GM18873 (cell line): ENCODE measurements at regions not wholly inside any gene's neighbourhood (a gene's known extent, or its start where the extent isn't known, plus 50 kb on each side); places are given as distances from the start of the nearest gene placed in this dataset.

Experiments
- ATAC-seq: cut with Tn5 transposase; IDR thresholded peaks from one replicate; pipeline ENCODE4 v1.9.1; 2021; ENCODE audit warnings: mild to moderate bottlenecking, moderate library complexity, moderate number of reproducible peaks; ENCODE audit not compliant: unreplicated experiment, low FRiP score

DNA sequence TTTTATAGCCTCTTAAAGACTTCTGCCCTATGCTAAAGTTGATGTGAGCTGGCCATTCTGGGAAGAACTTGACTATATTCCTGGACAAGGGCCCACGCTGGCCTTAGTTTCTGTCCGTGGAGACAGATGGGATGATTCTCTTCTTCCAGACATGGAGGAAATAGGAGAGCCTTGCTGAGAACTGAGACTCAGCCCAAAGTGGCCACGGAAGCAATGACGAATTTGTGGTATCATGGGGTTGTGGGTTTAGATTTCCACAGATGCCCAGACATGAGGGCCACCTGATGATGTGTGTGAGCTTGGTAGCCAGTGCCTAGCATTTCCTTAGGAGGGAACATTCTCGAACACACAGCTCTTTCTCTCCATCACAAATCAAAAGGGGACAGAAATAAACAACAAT, 309.1 kb downstream of the NSG2 start:
- ATAC-seq, result no peak

DNA sequence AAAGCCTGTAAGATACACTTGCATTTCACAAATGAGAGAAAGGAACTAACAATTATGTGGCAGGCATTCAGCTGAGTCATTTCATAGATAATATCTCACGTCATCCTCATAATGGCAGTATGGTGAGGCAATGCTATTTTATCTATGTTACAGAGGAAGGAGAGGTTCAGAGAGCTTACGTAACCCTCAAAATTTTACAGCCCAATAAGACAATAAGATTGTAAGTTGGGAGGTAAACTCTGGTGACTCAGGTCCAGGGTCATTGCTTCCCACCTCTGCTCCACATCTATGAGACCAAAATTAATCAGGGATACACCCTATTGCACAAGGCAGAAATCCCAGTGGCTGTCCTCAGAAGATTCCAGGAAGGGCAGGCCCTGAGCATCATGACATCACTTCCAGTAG, 309.7 kb downstream of the NSG2 start:
- no peak for ATAC-seq

DNA sequence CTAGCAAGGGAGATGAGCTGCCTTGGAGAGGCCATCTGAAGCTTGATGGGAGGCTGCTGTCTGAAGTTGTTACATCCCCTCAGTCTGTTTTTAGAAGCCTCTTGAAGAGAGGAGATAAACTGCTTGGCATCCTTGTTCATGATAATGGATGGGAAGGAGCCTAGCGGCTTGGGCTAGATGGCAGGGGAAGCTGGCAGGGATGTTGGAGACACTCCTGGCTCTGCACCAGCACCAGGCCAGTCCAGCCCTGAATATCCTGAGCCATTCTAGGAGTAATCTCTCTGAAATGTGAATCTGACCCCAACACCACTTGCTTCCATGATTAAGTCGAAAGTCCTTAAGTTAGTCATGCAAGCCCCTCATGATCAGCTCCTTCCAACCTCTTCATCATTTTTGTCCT, 310.5 kb downstream of the NSG2 start:
- no peak for ATAC-seq

DNA sequence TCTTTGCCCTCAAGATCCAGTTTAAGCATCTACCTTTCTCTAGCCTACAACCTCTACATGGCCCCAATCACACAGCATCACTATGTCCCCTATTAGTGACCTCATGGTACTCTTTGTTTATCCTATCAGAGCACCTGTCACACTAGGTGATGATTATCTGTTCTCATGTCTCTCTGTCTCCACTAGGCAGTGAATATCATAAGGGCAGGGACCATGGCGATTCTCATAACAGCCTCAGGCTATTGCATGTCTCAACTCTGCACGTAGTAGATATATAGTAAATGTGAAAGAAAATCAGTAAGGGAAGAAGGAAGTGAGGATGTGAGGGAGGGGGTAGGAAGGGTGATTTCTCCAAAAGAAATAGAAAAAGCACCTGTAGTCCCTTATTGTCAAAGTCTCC, 311.0 kb downstream of the NSG2 start:
- ATAC-seq, result no peak

DNA sequence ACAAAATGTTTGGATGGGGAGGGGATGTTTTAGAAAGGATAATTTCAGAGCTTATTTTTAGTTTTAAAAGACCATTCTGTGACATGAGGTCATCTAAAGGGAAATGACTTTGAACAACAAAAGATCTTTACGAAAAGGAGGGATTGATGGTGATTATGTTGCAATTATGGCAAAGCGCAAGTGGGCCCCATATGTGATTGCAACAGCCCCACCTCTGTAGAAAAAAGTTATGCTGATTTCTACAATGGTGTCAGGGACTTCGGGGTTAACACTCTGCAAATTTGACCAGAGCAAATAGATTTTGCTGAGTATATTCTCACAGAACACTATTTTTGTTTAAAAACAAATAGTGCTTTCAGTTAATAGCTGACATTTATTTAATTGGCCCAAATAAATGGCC, 312.8 kb downstream of the NSG2 start:
- no peak for ATAC-seq

DNA sequence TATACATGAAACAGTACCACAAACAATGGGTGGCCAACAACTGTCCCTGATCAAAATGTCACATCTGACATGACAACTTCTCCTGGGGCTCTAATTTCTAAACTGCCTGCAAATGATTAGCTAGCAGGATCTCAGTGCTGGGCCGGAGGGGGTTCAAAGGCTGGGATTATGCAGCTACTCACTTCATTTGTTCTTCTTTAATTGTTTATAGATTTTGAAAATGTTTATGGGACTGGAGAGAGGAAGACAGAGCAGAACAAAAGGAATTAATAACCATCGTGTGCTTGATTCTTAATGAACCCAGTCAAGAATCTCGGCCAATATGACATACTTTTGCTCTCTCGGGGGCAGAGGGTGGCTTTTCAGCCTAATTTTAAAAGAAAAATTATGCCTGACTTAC, 313.6 kb downstream of the NSG2 start:
- ATAC-seq, result no peak

DNA sequence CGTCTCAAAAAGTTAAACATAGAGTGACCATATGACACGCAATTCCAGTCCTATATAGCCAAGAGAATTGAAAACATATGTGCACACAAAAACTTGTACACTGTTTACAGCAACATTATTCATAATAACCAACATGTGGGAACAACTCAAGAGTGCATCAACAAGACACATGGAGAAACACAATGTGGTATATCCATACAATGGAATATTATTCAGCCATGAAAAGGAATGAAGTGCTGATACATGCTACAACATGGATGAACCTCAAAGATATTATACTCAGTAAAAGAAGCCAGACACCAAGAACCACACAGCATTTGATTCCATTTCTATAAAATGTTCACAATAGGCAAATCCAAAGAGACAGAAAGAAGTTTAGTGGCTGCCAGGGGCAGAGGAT, 317.0 kb downstream of the NSG2 start:
- ATAC-seq, result no peak

DNA sequence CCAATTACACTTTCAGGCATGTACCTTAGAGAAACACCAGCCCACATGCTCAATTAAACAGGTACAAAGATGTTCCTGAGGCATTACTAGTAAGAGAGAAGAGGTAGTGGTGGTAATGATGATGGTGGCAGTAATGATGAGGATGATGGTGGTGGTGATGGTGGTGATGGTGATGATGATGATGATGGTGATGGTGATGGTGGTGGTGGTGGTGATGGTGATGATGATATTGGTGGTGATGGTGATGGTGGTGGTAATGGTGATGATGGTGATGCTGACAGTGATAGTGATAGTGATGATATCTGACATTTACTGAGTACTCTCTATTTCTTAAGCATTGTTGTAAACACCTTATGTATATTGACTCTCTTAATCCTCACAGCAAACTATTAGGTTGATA, 318.4 kb downstream of the NSG2 start:
- ATAC-seq, result no peak

DNA sequence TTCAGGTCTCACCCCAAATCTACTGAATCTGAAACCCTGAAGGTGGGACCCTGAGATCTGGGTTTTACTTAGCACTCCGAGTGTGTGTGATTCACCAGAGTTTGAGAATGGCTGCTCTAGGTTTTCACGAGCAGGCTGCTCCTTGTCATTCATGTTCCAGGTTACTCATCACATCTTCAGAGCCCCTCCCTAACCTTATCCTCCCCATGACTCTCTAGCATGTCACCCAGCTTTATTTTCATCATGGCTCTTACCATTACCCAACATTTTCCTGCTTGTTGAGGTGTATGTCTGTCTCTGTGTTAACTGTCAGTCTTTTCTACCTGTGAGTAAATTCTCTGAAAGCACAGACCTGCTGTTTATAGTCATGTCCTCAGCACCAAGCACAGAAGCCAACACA, 319.2 kb downstream of the NSG2 start:
- ATAC-seq, result no peak

DNA sequence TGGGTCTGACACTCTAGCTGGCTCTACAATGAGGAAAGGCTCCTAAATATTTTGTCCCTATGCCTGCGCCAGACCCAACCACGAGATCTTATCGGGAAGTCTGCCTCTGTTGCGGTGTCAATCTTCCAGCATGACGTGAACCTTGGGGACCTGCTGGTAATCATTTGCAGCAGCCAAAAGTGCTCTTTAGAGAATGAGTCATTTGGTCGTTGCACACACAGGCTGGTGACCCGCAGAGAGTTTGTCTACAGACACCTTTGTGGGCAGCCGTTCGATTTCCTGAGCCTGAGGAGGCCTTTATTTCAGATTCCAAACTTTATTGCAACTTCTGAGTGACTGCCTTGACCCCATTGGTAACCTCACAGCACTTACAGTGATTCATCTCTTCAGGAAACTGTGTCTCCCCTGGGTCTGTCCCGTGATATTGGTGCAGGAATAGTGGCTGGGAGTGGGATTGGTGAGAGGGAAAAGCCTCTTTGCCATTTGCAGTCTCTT, 326.1 kb downstream of the NSG2 start:
- ATAC-seq, result no peak

DNA sequence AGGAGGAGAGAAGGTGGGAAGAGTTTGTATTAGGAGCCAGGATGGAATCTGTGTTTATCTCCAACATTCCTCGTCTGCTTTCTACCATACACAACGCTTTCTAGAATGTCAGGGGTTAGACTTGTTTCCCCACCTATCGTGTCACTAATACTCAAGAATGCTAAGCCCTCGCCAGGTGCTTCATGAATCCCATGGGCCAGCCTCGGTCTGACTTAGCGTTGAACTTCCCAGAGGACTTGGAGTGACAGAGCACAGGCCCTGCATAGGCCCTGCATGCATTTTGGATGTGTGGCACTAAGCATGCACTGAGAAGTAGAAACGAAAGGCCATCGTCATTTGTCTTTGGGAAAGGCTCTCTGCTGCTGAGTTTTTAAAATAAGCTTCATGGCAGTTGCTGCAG, 328.7 kb downstream of the NSG2 start:
- ATAC-seq, result no peak

DNA sequence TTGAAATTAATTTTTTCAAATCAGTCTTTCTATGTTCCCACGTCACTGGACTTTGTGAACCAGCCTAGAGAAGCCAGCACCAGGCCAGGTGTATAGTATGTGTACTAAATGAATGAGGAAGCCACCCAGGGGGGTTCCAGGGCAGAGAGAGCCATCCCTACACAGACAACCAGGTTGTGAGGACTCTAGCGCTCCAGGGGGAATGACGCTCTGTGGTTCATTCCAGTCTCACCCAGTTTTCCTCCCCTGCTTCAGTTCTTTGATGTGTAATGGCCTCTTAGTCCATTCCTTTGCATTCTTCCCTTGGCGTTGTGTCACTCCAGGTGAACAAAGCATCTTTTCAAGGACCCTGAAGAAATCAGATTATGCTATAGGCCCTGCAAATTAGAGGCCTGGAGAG, 330.6 kb downstream of the NSG2 start:
- ATAC-seq, result no peak

DNA sequence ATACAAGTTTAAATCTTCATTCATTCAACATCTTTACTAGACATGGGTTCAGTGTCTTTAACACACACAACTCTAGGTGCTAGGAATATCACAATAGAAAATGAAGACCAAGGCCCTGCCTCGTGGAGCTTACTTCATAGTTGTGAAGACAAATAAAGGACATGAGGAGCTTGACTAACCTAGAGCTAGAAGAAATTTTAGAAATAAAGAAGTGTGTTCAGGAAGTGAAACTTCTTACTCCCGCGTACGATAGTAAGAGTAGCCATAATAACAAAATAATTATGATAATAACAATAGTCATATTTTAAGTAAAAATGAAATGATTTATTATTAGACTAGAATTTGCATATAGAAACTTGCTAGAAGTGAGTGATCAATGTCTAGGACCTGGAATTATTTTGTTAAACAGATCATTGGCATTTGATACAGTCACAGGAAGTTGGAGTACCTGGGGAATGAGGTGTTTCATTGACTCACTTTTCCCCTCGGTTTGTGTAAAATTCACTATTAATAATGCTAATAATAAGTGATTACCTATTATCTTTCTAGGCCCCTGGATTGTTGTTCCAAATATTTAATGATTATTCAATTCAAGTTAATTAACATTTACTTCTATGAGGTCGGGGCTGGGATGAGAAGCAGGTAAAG, 331.3 kb downstream of the NSG2 start:
- ATAC-seq, result no peak

DNA sequence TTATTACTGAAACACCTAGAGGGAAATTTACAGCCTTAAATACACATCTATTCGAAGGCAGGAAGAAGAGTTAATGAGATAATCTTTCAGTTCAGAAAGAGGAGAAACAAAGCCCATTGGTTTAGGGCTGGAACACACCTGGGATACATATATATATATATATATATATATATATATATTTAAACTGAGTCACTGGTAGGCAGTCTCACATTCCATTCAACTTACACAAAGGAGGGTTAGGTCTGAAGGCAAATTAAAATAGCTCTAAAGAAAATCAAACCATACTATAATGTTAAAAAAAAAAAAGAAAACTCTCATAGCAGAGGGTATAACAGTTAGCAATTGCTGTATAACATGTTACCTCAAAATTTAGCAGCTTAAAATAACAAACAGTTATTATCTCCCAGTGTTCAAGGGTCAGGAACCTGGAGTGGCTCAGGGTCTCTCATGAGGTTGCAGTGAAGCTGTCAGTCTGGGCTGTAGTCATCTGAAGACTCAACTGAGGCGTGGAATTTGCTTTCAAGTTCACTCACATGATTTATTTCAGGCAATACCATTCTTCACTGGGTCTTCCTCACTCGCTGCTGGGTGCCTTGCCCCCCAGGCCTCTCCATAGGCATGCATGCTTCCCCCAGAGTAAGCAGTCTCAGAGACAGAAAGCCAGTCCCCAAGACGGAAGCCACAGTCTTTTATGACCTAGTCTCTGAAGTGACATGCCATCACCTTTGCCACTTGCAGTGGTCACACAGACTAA, 332.8 kb downstream of the NSG2 start:
- ATAC-seq, result no peak

DNA sequence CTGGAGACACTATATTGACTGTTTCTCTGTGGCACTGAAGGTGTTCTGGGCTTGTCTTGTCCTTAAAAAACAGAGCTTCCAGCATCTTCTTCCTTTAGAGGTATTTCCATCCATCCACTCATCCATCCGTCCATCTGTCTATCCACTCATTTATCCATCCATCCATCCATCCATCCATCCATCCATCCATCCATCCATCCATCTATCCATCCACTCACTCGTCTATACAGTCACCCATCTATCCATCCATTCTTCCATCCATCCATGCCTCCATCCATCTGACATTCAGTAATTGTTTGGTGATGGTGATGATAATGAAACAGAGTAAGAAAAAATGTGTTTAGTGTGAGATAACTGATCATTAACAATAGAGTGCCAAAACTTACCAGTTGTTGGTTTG, 334.8 kb downstream of the NSG2 start:
- no peak for ATAC-seq

DNA sequence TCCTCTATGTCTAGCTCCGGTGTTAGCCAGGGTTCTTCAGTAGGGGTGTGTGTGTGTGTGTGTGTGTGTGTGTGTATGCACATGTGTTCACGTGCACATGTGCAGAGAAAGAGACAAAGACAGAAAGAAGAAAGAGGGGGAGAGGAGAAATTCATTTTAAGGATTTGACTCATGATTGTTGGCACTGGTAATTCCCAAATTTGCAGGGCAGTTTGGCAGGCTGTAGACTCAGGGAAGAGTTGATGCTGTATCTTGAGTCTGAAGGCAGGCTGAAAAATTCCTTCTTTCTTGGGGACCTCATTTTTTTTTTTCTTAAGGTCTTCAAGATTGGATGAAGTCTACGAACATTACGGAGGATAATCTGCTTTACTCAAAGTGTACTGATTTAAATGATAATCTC, 335.7 kb downstream of the NSG2 start:
- ATAC-seq, result no peak

DNA sequence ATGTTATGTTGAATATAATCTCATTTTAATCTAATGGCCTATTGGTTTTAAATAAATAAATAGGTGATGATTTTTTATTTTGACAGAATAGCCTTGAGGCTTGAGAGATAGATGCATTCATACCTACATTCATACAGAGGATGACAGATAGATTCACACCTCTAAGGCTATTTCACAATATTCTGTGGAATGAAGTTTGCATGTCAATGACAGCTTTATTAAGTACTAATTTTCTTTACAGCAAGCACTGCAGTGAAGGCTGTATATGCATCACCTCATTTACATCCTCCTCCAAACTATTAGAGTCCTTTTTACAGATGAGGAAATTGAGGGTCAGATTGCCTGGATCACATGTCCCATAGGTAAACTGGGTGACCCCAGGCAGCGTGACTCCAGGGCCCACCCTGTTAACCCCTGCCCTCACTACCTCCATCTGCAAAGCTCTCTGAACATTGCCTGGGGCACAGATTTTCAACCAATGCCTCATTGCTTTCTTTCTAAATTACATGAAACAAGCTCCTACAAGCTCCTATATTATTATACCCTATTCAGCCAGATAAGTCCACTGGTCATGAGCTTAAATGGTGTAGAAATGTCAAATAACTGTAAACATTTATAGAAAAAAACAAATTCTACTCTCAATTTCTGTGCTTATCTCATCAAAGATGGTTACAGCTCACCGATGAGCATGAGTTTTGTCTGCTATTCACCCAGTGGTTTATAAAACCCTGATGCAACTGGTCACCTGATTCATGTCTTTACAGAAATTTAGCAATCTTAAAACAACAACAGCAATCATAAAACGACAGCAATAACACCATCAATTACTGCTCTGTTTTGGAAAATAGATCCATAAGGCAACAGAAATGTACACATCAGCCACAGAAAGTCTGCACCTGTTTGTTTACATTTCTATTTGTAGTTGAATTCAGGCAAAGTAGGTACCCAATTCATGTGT, 338.0 kb downstream of the NSG2 start:
- ATAC-seq, result no peak

DNA sequence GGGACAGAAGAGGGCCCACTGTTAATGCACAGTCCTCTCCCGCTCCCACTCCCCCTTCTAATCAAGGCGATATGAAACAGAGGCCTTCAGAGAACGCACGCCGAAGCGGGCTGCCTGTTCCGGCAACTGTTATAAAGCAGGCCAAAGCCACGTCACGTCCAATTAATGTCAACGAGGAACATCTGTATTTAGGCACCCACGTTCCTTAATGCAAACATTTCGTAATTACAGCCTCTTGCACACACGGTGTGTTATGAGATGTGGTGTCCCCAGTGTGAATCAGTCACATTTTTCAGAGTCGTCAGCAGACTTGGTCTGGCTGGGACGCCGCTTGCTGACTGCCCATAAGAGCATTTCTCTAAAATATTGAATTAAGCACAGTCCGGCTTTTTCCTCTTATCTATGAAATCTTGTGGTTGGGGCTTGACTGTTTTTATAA, 339.0 kb downstream of the NSG2 start:
- ATAC-seq, result no peak

DNA sequence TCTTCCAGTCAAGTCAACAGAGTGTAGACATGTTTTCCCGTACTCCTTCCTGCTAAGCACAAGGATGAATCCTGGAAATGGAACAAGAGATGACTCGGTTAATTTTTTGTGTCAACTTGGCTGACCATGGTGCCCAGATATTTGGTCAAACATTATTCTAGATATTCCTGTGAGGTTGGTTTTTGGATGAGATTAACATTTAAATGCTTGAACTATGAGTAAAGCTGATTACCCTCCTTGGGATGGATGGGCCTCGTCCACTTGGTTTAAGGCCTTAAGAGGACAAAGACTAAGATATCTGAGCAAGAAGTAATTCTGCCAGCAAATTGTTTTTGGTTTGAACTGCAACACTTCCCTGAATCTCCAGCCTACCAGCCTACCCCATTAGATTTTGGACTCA, 338.1 kb upstream of the MSX2 start:
- no peak for ATAC-seq

DNA sequence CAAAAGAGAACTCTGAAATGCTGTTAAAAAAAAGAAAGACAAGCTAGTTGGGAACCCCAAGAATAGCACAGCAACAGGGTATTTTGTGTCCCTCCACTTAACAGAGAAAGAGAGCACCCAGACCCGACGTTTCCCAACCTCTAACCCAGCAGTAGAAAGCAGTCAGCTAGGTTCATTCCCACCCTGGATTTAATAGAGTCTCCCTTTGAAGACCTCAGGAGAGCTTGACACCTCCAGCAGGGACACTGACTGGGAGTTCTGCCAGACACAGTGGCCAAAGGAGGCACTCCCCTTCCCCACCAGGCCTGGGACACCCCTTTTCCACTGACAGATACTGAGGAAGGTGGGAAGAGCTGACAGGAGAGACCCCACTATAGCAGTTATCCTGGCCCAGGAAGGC, 337.5 kb upstream of the MSX2 start:
- ATAC-seq, result no peak

DNA sequence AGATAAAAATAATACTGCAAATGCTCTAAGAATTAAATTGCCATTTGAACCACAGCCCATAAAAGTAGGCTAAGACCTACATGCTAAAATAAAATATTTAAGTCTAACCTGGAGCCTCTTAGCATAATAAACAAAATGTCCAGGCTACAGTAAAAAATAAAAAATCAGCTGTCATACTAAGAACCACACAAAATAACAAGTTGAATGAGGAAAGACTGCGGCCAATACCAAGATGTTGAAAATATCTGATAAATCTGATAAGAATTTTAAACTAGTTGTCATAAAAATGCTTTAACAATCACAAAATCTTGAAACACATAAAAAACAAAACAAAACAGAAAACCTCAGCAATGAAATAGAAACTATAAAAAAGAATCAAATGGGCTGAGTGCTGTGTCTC, 336.9 kb upstream of the MSX2 start:
- no peak for ATAC-seq
